Activated CD4-positive, alpha-beta memory T cell treated with anti-CD3 and anti-CD28 coated beads for 36 hours (primary cell): ENCODE measurements at regions not wholly inside any gene's neighbourhood (a gene's known extent, or its start where the extent isn't known, plus 50 kb on each side); places are given as distances from the start of the nearest gene placed in this dataset.

Source experiments
- CTCF ChIA-PET: fragments of 350-600 bp; sonication (Branson Sonifier 250); formaldehyde crosslinking; loops from one replicate; lab custom pipeline; 2021; ENCODE audit warnings: antibody characterized with exemption, inconsistent platforms; lab: Charles Lee
- POLR2A ChIA-PET: fragments of 350-600 bp; sonication (Branson Sonifier 250); formaldehyde crosslinking; loops from one replicate; lab custom pipeline; 2021; ENCODE audit warnings: antibody characterized with exemption; lab: Charles Lee
- DNase-seq: peaks from one replicate; pipeline ENCODE4 v3.0.0-alpha.2; 2020
- H3K27ac Mint-ChIP-seq: one replicate; pipeline ENCODE4 v1.8.0; 2021; ENCODE audit warnings: mixed read lengths
- H3K27me3 Mint-ChIP-seq: one replicate; pipeline ENCODE4 v1.8.0; 2021; ENCODE audit warnings: mixed read lengths
- H3K36me3 Mint-ChIP-seq: one replicate; pipeline ENCODE4 v1.8.0; 2021; ENCODE audit warnings: mixed read lengths
- H3K4me1 Mint-ChIP-seq: one replicate; pipeline ENCODE4 v1.8.0; 2021; ENCODE audit warnings: low read depth, mixed read lengths
- H3K4me3 Mint-ChIP-seq: one replicate; pipeline ENCODE4 v1.8.0; 2021; ENCODE audit warnings: mild to moderate bottlenecking, mixed read lengths
- H3K9me3 Mint-ChIP-seq: one replicate; pipeline ENCODE4 v1.8.0; 2021; ENCODE audit warnings: mixed read lengths
- intact Hi-C: fragments of 100-400 bp; cut with micrococcal nuclease; formaldehyde crosslinking; loops from one replicate; pipeline ENCODE4 v1.15.1; 2023

- H3K4me3 Mint-ChIP-seq: no peak overlapping the region
- intact Hi-C loops: no loop called here
- H3K27me3 Mint-ChIP-seq: no peaks in the 10 kb centered on the region
- H3K4me1 Mint-ChIP-seq: peaks cover 23% of the 10 kb centered on the region
- H3K36me3 Mint-ChIP-seq: no peaks in the 10 kb centered on the region
- H3K27ac Mint-ChIP-seq: no peak overlapping the region
- H3K9me3 Mint-ChIP-seq: no peaks in the 10 kb centered on the region
- CTCF ChIA-PET: no interaction called here
- DNase-seq: no peak
- POLR2A ChIA-PET: no interaction called here
Observed at GRCh38 chr16:85451641-85452363, 161.3 kb upstream of the GSE1 start.

- no peak for DNase-seq
- Mint-ChIP-seq H3K27me3 (no peaks in the 10 kb centered on the region), H3K4me1 (peaks cover 23% of the 10 kb centered on the region), H3K36me3 (no peaks in the 10 kb centered on the region), H3K4me3 (no peak overlapping the region), H3K27ac (no peak overlapping the region), H3K9me3 (no peaks in the 10 kb centered on the region)
- ChIA-PET CTCF (no interaction called here), POLR2A (no interaction called here)
- intact Hi-C loops: no loop called here
Observed at GRCh38 chr16:85452364-85453193, 160.5 kb upstream of the GSE1 start.

- CTCF ChIA-PET: no interaction called here
- Mint-ChIP-seq H3K4me3 (no peak overlapping the region), H3K36me3 (no peaks in the 10 kb centered on the region), H3K4me1 (peaks cover 17% of the 10 kb centered on the region), H3K9me3 (no peaks in the 10 kb centered on the region), H3K27me3 (no peaks in the 10 kb centered on the region), H3K27ac (no peak overlapping the region)
- POLR2A ChIA-PET: no interaction called here
- intact Hi-C loops: no loop called here
- no peak for DNase-seq
Observed at GRCh38 chr16:85453194-85453678, 159.9 kb upstream of the GSE1 start.

DNA sequence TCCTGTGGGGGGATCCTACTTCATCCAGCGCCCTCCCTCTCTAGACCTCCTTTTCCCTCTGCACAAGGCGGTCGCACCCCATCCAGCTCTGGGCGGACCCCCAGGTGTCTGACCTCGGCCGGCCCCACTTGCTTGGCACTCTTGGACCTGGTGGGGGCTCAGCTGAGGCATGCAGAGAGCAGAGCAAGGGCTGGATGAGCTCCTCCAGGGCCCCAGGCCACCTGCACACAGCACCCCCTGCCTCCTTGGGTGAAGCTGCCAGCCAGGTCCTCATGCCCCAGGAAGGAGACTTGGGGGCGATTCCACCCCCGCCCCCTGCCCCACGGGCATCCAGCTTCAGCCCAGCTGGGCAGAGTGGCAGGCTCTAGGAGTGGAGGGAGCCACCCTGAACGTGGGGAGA is 159.4 kb upstream of the GSE1 start:
- no peaks in the 10 kb centered on the region for H3K36me3 Mint-ChIP-seq
- intact Hi-C loops: no loop called here
- CTCF ChIA-PET: no interaction called here
- H3K4me1 Mint-ChIP-seq: peaks cover 12% of the 10 kb centered on the region
- no peaks in the 10 kb centered on the region for H3K27me3 Mint-ChIP-seq
- H3K4me3 Mint-ChIP-seq: no peak overlapping the region
- DNase-seq: no peak
- no peak overlapping the region for H3K27ac Mint-ChIP-seq
- POLR2A ChIA-PET: no interaction called here
- H3K9me3 Mint-ChIP-seq: no peaks in the 10 kb centered on the region

- Mint-ChIP-seq H3K9me3 (no peaks in the 10 kb centered on the region), H3K4me1 (peaks cover 6% of the 10 kb centered on the region), H3K4me3 (no peak overlapping the region), H3K36me3 (no peaks in the 10 kb centered on the region), H3K27me3 (no peaks in the 10 kb centered on the region), H3K27ac (no peak overlapping the region)
- ChIA-PET CTCF (interaction anchor here (1.6 kb wide), 1 partner anchor 38 kb away, joined by 3 read pairs; no protein-coding TSS in a partner anchor), POLR2A (no interaction called here)
- intact Hi-C loops: no loop called here
- no peak for DNase-seq
Observed at GRCh38 chr16:85454171-85454872, 158.8 kb upstream of the GSE1 start.

- H3K4me1 Mint-ChIP-seq: no peaks in the 10 kb centered on the region
- no peaks in the 10 kb centered on the region for H3K9me3 Mint-ChIP-seq
- intact Hi-C loops: no loop called here
- ChIA-PET CTCF (interaction anchor here (1.6 kb wide), 1 partner anchor 39 kb away, joined by 3 read pairs; no protein-coding TSS in a partner anchor), POLR2A (no interaction called here)
- peaks cover under 1% of the 10 kb centered on the region for H3K27me3 Mint-ChIP-seq
- no peaks in the 10 kb centered on the region for H3K36me3 Mint-ChIP-seq
- no peak overlapping the region for H3K4me3 Mint-ChIP-seq
- no peak for DNase-seq
- no peak overlapping the region for H3K27ac Mint-ChIP-seq
Observed at GRCh38 chr16:85455534-85455933, 157.6 kb upstream of the GSE1 start.

GRCh38 chr16:85457366-85457765 is 155.8 kb upstream of the GSE1 start:
- no peaks in the 10 kb centered on the region for H3K36me3 Mint-ChIP-seq
- peaks cover 4% of the 10 kb centered on the region for H3K4me1 Mint-ChIP-seq
- H3K27me3 Mint-ChIP-seq: peaks cover 9% of the 10 kb centered on the region
- intact Hi-C loops: no loop called here
- no peak for DNase-seq
- ChIA-PET CTCF (interaction anchor here (1.0 kb wide), 1 partner anchor 34 kb away, joined by 3 read pairs; no protein-coding TSS in a partner anchor), POLR2A (no interaction called here)
- H3K27ac Mint-ChIP-seq: no peak overlapping the region
- H3K9me3 Mint-ChIP-seq: no peaks in the 10 kb centered on the region
- no peak overlapping the region for H3K4me3 Mint-ChIP-seq

- intact Hi-C loops: no loop called here
- Mint-ChIP-seq H3K9me3 (no peaks in the 10 kb centered on the region), H3K4me1 (peaks cover 5% of the 10 kb centered on the region), H3K27me3 (peaks cover 14% of the 10 kb centered on the region), H3K27ac (no peak overlapping the region), H3K4me3 (no peak overlapping the region), H3K36me3 (no peaks in the 10 kb centered on the region)
- DNase-seq: no peak
- CTCF ChIA-PET: no interaction called here
- POLR2A ChIA-PET: no interaction called here
Observed at GRCh38 chr16:85458968-85459367, 154.2 kb upstream of the GSE1 start.

DNA sequence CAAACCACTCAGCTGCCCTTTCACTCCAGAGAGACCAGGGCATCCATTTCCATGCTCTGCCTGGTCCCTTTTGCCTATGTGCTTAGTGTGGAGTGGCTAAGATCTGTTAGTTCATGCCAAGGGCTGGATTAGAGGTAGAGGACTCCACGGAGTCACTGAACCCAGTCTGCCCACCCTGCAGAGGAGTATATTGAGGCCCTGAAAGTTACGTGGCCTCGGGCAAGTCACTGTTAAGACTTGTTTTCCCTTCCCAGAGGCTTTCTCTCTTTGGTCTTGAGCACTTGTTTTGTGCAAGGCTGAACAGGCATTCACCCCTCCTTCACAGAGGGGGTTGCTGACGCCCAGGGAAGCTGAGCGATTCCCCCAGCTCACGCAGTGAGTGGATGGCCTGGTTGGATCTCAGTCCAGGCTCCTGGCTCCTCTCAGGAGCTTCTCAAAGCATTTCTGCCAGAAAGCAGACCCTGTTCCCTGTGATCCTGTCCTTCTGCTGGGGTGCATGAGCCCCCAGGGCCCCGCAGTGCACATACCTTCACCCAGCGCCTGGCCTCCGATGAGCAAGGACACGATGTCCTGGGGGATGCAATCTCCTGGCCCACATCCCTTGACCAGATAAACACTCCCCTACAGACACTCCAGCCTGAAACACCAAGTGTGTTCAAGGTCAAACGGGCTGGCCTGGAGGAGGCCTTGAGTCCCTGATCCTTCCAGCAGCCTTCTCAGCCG is 153.4 kb upstream of the GSE1 start:
- no peaks in the 10 kb centered on the region for H3K36me3 Mint-ChIP-seq
- CTCF ChIA-PET: no interaction called here
- H3K27me3 Mint-ChIP-seq: peaks cover 15% of the 10 kb centered on the region
- no peak overlapping the region for H3K27ac Mint-ChIP-seq
- H3K9me3 Mint-ChIP-seq: no peaks in the 10 kb centered on the region
- H3K4me1 Mint-ChIP-seq: peaks cover 5% of the 10 kb centered on the region
- DNase-seq: no peak
- intact Hi-C loops: no loop called here
- POLR2A ChIA-PET: no interaction called here
- no peak overlapping the region for H3K4me3 Mint-ChIP-seq

- peaks cover 17% of the 10 kb centered on the region for H3K27me3 Mint-ChIP-seq
- ChIA-PET POLR2A (no interaction called here), CTCF (interaction anchor here (1.1 kb wide), 1 partner anchor 44 kb away, joined by 3 read pairs; no protein-coding TSS in a partner anchor)
- H3K4me3 Mint-ChIP-seq: no peak overlapping the region
- peaks cover 5% of the 10 kb centered on the region for H3K4me1 Mint-ChIP-seq
- no peak for DNase-seq
- H3K36me3 Mint-ChIP-seq: no peaks in the 10 kb centered on the region
- intact Hi-C loops: no loop called here
- H3K27ac Mint-ChIP-seq: no peak overlapping the region
- H3K9me3 Mint-ChIP-seq: no peaks in the 10 kb centered on the region
Observed at GRCh38 chr16:85460252-85461021, 152.7 kb upstream of the GSE1 start.
